BJ (cell line): ENCODE measurements at regions not wholly inside any gene's neighbourhood (a gene's known extent, or its start where the extent isn't known, plus 50 kb on each side); places are given as distances from the start of the nearest gene placed in this dataset.

Source experiments
- CTCF ChIA-PET: fragments of 350-600 bp; formaldehyde crosslinking; extraction: SDS; loops from one replicate; lab custom pipeline; 2021; ENCODE audit warnings: antibody characterized with exemption, inconsistent platforms; lab: Yijun Ruan, JAX
- POLR2A ChIA-PET: fragments of 300-600 bp; sonication (Branson Sonifier 250); formaldehyde crosslinking; extraction: SDS; loops from one replicate; lab custom pipeline; 2021; ENCODE audit warnings: antibody characterized with exemption; lab: Charles Lee
- DNase-seq: peaks from one replicate; pipeline ENCODE4 v3.0.0-alpha.2; 2011; ENCODE audit warnings: low read depth
- H3K27me3 ChIP-seq: 2 replicates; pipeline ENCODE4 v1.6.0; 2011; ENCODE audit warnings: low read length; ENCODE audit not compliant: control insufficient read depth, insufficient read depth
- H3K36me3 ChIP-seq: 2 replicates; pipeline ENCODE4 v1.5.1; 2011; ENCODE audit warnings: low read length; ENCODE audit not compliant: control insufficient read depth, insufficient read depth
- H3K4me3 ChIP-seq: 2 replicates; pipeline ENCODE4 v1.5.1; 2011; ENCODE audit warnings: low read depth, mild to moderate bottlenecking, control low read depth, low read length
- TF ChIP-seq, protein P1 (sequence below): IDR thresholded peaks from 2 replicates; pipeline ENCODE4 v1.5.1; 2011; ENCODE audit warnings: low read depth, mild to moderate bottlenecking, control low read depth, inconsistent platforms, low read length, moderate library complexity; ENCODE audit not compliant: insufficient read depth

DNA sequence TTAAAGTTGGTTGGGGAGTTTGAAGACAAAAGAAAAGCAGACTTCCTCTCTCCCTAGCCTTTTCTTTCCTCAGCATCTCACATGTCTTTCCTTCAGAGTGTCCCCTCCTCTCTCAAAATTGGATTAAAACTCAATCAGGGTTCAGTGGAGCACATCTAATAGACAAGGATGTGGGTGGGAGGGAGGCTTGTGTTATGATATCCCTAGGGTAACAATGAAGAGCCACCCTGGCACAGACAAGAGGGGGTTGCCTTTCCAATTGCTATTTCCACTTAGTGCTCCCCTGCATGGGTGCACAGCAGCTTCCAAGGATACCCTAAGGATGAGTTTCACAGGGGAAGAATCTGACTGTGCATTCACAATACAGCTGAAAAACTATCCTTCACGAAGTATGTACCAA, 585.2 kb upstream of the C9orf72 start:
- Histone ChIP-seq H3K4me3 (no peak overlapping the region), H3K27me3 (no peaks in the 10 kb centered on the region), H3K36me3 (no peaks in the 10 kb centered on the region)
- no peak for DNase-seq
- POLR2A ChIA-PET, result no interaction called here
- CTCF ChIA-PET, result interaction anchor here (1.1 kb wide), 1 partner anchor 86 kb away, joined by 3 read pairs; no protein-coding TSS in a partner anchor
- TF ChIP-seq, protein P1, sequence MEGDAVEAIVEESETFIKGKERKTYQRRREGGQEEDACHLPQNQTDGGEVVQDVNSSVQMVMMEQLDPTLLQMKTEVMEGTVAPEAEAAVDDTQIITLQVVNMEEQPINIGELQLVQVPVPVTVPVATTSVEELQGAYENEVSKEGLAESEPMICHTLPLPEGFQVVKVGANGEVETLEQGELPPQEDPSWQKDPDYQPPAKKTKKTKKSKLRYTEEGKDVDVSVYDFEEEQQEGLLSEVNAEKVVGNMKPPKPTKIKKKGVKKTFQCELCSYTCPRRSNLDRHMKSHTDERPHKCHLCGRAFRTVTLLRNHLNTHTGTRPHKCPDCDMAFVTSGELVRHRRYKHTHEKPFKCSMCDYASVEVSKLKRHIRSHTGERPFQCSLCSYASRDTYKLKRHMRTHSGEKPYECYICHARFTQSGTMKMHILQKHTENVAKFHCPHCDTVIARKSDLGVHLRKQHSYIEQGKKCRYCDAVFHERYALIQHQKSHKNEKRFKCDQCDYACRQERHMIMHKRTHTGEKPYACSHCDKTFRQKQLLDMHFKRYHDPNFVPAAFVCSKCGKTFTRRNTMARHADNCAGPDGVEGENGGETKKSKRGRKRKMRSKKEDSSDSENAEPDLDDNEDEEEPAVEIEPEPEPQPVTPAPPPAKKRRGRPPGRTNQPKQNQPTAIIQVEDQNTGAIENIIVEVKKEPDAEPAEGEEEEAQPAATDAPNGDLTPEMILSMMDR, result no peak

DNA sequence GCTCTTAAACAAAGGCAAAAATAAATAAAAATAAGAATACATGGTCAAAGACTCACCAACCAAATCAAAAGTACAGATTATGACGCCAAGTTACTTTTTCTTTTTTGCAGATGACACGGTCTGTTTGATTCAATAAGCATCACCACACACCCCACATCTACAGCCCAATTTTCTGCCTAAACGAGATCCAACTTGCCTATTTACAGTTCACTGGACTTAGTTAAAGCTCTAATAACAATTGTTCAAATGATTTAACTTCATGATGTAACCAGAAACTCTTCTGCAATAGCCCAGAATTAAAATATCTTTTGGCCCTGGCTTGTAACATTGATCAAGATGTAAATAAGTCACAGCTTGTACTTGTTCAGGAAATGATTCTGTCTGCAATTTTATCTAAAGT, 590.3 kb upstream of the C9orf72 start:
- no peaks in the 10 kb centered on the region for H3K27me3 ChIP-seq
- DNase-seq, result no peak
- POLR2A ChIA-PET, result no interaction called here
- no peak overlapping the region for H3K4me3 ChIP-seq
- H3K36me3 ChIP-seq, result no peaks in the 10 kb centered on the region
- TF ChIP-seq, protein P1, result no peak
- CTCF ChIA-PET, result no interaction called here

DNA sequence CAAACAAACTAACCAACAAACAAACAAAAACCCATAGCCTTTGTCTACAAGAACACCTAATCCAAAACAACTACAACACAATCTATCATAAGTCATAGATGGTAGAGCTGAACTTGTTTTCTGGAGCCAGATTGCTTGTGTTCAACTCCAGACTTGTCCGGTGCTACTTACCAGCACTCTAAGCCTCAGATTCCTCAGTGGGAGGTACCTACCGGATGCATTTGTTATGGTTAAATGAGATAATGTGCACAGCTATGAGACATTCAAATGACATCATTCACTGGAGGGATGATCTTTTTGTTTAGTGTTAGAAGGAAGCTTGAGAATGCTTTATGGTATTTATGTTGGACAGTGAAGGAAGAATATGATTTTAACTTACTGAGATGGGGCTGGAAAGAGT, 592.9 kb upstream of the C9orf72 start:
- Histone ChIP-seq H3K27me3 (no peaks in the 10 kb centered on the region), H3K36me3 (no peaks in the 10 kb centered on the region), H3K4me3 (no peak overlapping the region)
- TF ChIP-seq, protein P1, result no peak
- ChIA-PET POLR2A (no interaction called here), CTCF (no interaction called here)
- no peak for DNase-seq

DNA sequence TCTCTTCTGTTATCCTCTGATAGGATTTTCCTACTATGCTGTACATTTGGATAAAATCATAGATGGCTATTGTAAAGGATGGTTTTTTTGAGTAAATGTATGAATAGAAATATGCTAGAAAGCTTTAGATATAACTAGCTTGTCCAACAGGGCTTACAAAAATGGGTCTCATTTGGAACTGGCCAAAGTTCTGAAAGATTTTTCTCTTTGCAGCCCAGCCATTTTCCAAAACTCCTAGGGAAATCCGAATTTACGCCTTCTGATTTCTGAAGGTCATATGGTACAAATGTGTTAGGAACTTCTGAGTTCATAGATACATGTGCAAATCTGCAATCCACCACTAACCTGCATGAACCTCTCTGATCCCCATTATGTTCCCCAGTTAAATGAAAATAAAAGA, 603.9 kb upstream of the C9orf72 start:
- TF ChIP-seq, protein P1, result no peak
- ChIA-PET POLR2A (no interaction called here), CTCF (no interaction called here)
- no peak for DNase-seq
- no peaks in the 10 kb centered on the region for H3K36me3 ChIP-seq
- no peak overlapping the region for H3K4me3 ChIP-seq
- no peaks in the 10 kb centered on the region for H3K27me3 ChIP-seq

DNA sequence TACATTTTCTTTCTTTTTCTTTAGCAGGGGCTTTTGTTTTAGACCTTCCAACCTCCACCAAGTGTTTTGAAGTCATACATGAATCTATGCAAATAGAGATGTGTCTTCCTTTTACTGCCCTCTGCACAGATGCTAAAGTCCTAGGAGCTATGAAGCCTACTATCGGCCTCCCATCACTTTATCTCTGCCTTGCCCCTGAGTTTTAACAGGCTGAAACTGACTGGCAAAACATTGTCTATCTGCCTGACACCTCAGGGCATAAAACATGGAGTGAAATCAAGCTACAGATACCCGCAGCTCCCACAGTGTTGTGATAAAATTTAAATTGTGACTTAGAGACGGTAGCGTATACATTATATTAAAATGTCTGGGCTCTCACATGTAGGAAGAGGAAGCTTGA, 604.6 kb upstream of the C9orf72 start:
- H3K36me3 ChIP-seq, result no peaks in the 10 kb centered on the region
- TF ChIP-seq, protein P1, result no peak
- ChIA-PET POLR2A (no interaction called here), CTCF (no interaction called here)
- H3K27me3 ChIP-seq, result no peaks in the 10 kb centered on the region
- DNase-seq, result no peak
- no peak overlapping the region for H3K4me3 ChIP-seq
